HCT116 (cell line): ENCODE measurements at regions not wholly inside any gene's neighbourhood (a gene's known extent, or its start where the extent isn't known, plus 50 kb on each side); places are given as distances from the start of the nearest gene placed in this dataset.
"Not testable (repeated sequence)": the region's sequence is repeated elsewhere in the genome, so short reads cannot be mapped to it uniquely, and the experiment has no call there.

Experiments
- ATAC-seq: fragments of 200-7000 bp; cut with Tn5 transposase; 2 replicates; pipeline ENCODE4 v1.9.1; 2020; ENCODE audit warnings: mild to moderate bottlenecking, moderate library complexity
- BruUV-seq: library from RNA; stranded (reverse); fragments of 400-500 nt; replicated peaks from 2 replicates; lab custom pipeline; 2021; lab: Mats Ljungman, UMichigan
- CTCF ChIA-PET: fragments of 300-600 bp; sonication (Branson Sonifier 250); formaldehyde crosslinking; loops from one replicate; lab custom pipeline; 2021; ENCODE audit warnings: antibody characterized with exemption; lab: Charles Lee
- POLR2A ChIA-PET: fragments of 300-600, 350-600 bp; sonication (Branson Sonifier 250); formaldehyde crosslinking; loops from one replicate; lab custom pipeline; 2021; ENCODE audit warnings: antibody characterized with exemption; lab: Charles Lee
- RAD21 ChIA-PET, 2 experiments: fragments of 300-600 bp; sonication (Branson Sonifier 250); formaldehyde crosslinking; loops; one replicate each; lab custom pipeline; 2023; ENCODE audit warnings: low total read pairs in 2 of 2; ENCODE audit not compliant: uncharacterized antibody in 2 of 2, unreplicated experiment in 2 of 2, low non-redundant PET in 1 of 2; lab: Charles Lee
- DNase-seq: peaks from one replicate; pipeline ENCODE4 v3.0.0-alpha.2; 2010; ENCODE audit warnings: low read depth, low spot score
- H2AFZ ChIP-seq: fragments of 200-600 bp; shearing (Covaris generic), sonication (generic); 2 replicates; pipeline ENCODE4 v1.6.1; 2017; ENCODE audit warnings: low read depth, mixed run types, mixed read lengths, antibody characterized with exemption, low read length; ENCODE audit not compliant: poor library complexity, severe bottlenecking
- H3K27ac ChIP-seq: 2 replicates; pipeline ENCODE4 v1.5.1; 2012; ENCODE audit warnings: low read depth, low read length
- H3K27me3 ChIP-seq: fragments of 200-600 bp; sonication (generic); 2 replicates; pipeline ENCODE4 v1.6.1; 2016; ENCODE audit warnings: mixed run types, low read length, mixed read lengths; ENCODE audit not compliant: insufficient read depth
- H3K36me3 ChIP-seq, 2 experiments: fragments of 200-500 bp in 1 of 2; fragments of 200-600 bp in 1 of 2; sonication (Bioruptor generic) in 1 of 2; sonication (generic) in 1 of 2; 2 replicates each; pipeline versions ENCODE4 v1.5.1 to v1.6.1; 2014 to 2016; ENCODE audit warnings: low read length in 2 of 2, inconsistent platforms in 1 of 2, mixed read lengths in 1 of 2, mixed run types in 1 of 2; ENCODE audit not compliant: insufficient read depth in 2 of 2, control insufficient read depth in 1 of 2
- H3K4me1 ChIP-seq, 2 experiments: fragments of 200-600 bp in 1 of 2; sonication (generic) in 1 of 2; 2 replicates each; pipeline versions ENCODE4 v1.5.1 to v1.6.1; 2012 to 2017; ENCODE audit warnings: low read length in 2 of 2, inconsistent platforms in 1 of 2, mild to moderate bottlenecking in 1 of 2, mixed read lengths in 1 of 2, mixed run types in 1 of 2, moderate library complexity in 1 of 2; ENCODE audit not compliant: insufficient read depth in 2 of 2, control insufficient read depth in 1 of 2
- H3K4me2 ChIP-seq: fragments of 200-600 bp; sonication (generic); 2 replicates; pipeline ENCODE4 v1.6.1; 2017; ENCODE audit warnings: mixed run types, low read length, mixed read lengths
- H3K4me3 ChIP-seq, 2 experiments: fragments of 200-600 bp in 1 of 2; sonication (generic) in 1 of 2; replicated peaks in 1 of 2; 2 replicates each; pipeline ENCODE4 v1.5.1; 2011 to 2016; ENCODE audit warnings: low read length in 2 of 2, control low read depth in 1 of 2, low read depth in 1 of 2, mild to moderate bottlenecking in 1 of 2, mixed read lengths in 1 of 2, mixed run types in 1 of 2
- H3K79me2 ChIP-seq: fragments of 200-600 bp; sonication (generic); 2 replicates; pipeline ENCODE4 v1.6.1; 2017; ENCODE audit warnings: mild to moderate bottlenecking, mixed run types, low read length, moderate library complexity, mixed read lengths; ENCODE audit not compliant: insufficient read depth
- H3K9ac ChIP-seq: fragments of 200-600 bp; sonication (generic); 2 replicates; pipeline ENCODE4 v1.6.1; 2016; ENCODE audit warnings: low read length, mixed read lengths
- H3K9me2 ChIP-seq: fragments of 200-600 bp; sonication (generic), shearing (Covaris generic); 2 replicates; pipeline ENCODE4 v1.6.1; 2017; ENCODE audit warnings: mixed run types, mild to moderate bottlenecking, moderate library complexity; ENCODE audit not compliant: insufficient read depth
- H3K9me3 ChIP-seq, 2 experiments: fragments of 200-500 bp in 1 of 2; fragments of 200-600 bp in 1 of 2; sonication (Bioruptor generic) in 1 of 2; sonication (generic) in 1 of 2; 2 replicates each; pipeline ENCODE4 v1.6.1; 2014 to 2017; ENCODE audit warnings: low read length in 2 of 2, mixed read lengths in 2 of 2, inconsistent platforms in 1 of 2, low read depth in 1 of 2, mild to moderate bottlenecking in 1 of 2, mixed run types in 1 of 2, moderate library complexity in 1 of 2; ENCODE audit not compliant: control insufficient read depth in 1 of 2, insufficient read depth in 1 of 2
- H4K20me1 ChIP-seq: fragments of 200-600 bp; sonication (generic), shearing (Covaris generic); 2 replicates; pipeline ENCODE4 v1.6.1; 2017; ENCODE audit warnings: mixed run types, mild to moderate bottlenecking, moderate library complexity; ENCODE audit not compliant: insufficient read depth
- ATF3 ChIP-seq: IDR thresholded peaks from 2 replicates; pipeline ENCODE4 v1.6.1; 2012
- CBX3 ChIP-seq: IDR thresholded peaks from 2 replicates; pipeline ENCODE4 v1.6.1; 2012; ENCODE audit warnings: low read depth
- CEBPB ChIP-seq: IDR thresholded peaks from 2 replicates; pipeline ENCODE4 v1.6.1; 2012; ENCODE audit warnings: low read depth
- EGR1 ChIP-seq: IDR thresholded peaks from 2 replicates; pipeline ENCODE4 v1.6.1; 2012; ENCODE audit warnings: low read depth
- EZH2 ChIP-seq: fragments of 200-600 bp; sonication (generic); IDR thresholded peaks from 2 replicates; pipeline ENCODE4 v1.6.1; 2017; ENCODE audit warnings: antibody characterized with exemption, mixed run types
- MAX ChIP-seq: IDR thresholded peaks from 2 replicates; pipeline ENCODE4 v1.6.1; 2012
- POLR2A ChIP-seq: IDR thresholded peaks from 2 replicates; pipeline ENCODE4 v1.7.0; 2011; ENCODE audit warnings: borderline replicate concordance; ENCODE audit not compliant: insufficient read depth, insufficient read length; ENCODE audit errors: extremely low read depth
- POLR2AphosphoS5 ChIP-seq: IDR thresholded peaks from 2 replicates; pipeline ENCODE4 v1.6.1; 2011; ENCODE audit warnings: mild to moderate bottlenecking, low read depth, low read length, moderate library complexity
- SIN3A ChIP-seq: IDR thresholded peaks from 2 replicates; pipeline ENCODE4 v1.6.1; 2012; ENCODE audit warnings: low read depth
- SP1 ChIP-seq: IDR thresholded peaks from 2 replicates; pipeline ENCODE4 v1.6.1; 2012; ENCODE audit warnings: low read depth
- TCF7L2 ChIP-seq: IDR thresholded peaks from 2 replicates; pipeline ENCODE4 v1.7.0; 2011; ENCODE audit warnings: borderline replicate concordance, inconsistent platforms; ENCODE audit not compliant: insufficient read depth, insufficient read length; ENCODE audit errors: extremely low read depth
- ZFX ChIP-seq: fragments of 450-650 bp; IDR thresholded peaks from 2 replicates; pipeline ENCODE4 v1.6.1; 2017
- intact Hi-C: fragments of 100-400 bp; cut with micrococcal nuclease; formaldehyde crosslinking; loops from 2 replicates; pipeline ENCODE4 v1.10.0; 2022
- TF ChIP-seq, protein P1 (sequence below): IDR thresholded peaks from 2 replicates; pipeline ENCODE4 v1.6.1; 2012; ENCODE audit warnings: low read depth

GRCh38 chrX:23458957-23459356 is 124.3 kb downstream of the PTCHD1 start:
- H3K9me3 ChIP-seq, intact Hi-C loops, H4K20me1 ChIP-seq, H3K4me3 ChIP-seq, H3K9me2 ChIP-seq, CTCF ChIA-PET, H3K27me3 ChIP-seq, H3K27ac ChIP-seq, H2AFZ ChIP-seq, BruUV-seq, H3K79me2 ChIP-seq, DNase-seq, H3K4me2 ChIP-seq, H3K36me3 ChIP-seq, POLR2A ChIA-PET, RAD21 ChIA-PET, H3K9ac ChIP-seq, H3K4me1 ChIP-seq, ATAC-seq: not testable (repeated sequence)

DNA sequence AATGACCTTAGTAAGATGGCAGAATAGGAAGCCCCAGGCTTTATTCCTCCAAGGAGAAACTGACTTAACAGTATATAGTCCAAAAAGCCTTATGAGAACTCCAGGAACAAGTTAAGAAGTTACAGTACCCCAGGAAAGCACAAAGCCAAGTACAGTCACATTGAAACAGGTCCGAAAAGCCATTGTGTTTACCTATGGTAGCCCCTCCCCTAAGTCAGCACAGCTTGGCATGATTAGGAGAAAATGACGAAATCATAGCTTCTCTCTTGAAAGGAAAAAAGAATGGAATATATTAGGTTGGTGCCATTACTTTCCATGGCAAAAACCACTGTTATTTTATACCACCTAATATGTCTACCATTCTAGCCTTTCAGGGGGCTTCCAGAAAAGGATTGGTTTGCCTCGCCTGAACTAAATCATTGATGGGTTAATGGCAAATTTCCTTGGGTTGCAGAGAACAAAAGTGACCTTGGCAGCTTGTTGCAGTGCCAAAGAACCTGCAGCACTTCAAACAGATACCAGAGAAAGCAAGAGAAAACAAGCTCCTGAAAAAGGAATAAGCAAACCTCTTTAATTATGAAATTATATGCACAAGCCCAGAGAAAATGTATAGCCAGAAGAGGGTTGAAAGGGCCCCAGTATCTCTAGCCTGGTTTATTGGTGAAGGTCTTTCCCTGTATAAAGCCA is 130.6 kb downstream of the PTCHD1 start:
- no peaks in the 10 kb centered on the region for H3K9me2 ChIP-seq
- no peak overlapping the region for H2AFZ ChIP-seq
- intact Hi-C loops: no loop called here
- ChIA-PET POLR2A (no interaction called here), CTCF (no interaction called here), RAD21 (no interaction called here)
- no peaks in the 10 kb centered on the region for H4K20me1 ChIP-seq
- TF ChIP-seq ATF3 (no peak), SP1 (no peak), ZFX (no peak), POLR2AphosphoS5 (no peak), EZH2 (no peak), POLR2A (no peak), CEBPB (no peak), EGR1 (no peak), SIN3A (no peak), CBX3 (no peak), MAX (no peak), TCF7L2 (no peak)
- TF ChIP-seq, protein P1, sequence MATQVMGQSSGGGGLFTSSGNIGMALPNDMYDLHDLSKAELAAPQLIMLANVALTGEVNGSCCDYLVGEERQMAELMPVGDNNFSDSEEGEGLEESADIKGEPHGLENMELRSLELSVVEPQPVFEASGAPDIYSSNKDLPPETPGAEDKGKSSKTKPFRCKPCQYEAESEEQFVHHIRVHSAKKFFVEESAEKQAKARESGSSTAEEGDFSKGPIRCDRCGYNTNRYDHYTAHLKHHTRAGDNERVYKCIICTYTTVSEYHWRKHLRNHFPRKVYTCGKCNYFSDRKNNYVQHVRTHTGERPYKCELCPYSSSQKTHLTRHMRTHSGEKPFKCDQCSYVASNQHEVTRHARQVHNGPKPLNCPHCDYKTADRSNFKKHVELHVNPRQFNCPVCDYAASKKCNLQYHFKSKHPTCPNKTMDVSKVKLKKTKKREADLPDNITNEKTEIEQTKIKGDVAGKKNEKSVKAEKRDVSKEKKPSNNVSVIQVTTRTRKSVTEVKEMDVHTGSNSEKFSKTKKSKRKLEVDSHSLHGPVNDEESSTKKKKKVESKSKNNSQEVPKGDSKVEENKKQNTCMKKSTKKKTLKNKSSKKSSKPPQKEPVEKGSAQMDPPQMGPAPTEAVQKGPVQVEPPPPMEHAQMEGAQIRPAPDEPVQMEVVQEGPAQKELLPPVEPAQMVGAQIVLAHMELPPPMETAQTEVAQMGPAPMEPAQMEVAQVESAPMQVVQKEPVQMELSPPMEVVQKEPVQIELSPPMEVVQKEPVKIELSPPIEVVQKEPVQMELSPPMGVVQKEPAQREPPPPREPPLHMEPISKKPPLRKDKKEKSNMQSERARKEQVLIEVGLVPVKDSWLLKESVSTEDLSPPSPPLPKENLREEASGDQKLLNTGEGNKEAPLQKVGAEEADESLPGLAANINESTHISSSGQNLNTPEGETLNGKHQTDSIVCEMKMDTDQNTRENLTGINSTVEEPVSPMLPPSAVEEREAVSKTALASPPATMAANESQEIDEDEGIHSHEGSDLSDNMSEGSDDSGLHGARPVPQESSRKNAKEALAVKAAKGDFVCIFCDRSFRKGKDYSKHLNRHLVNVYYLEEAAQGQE: no peak
- H3K4me3 ChIP-seq: no peak overlapping the region
- no peaks in the 10 kb centered on the region for H3K36me3 ChIP-seq
- BruUV-seq: no TSS peak
- H3K27ac ChIP-seq: no peak overlapping the region
- no peak for ATAC-seq
- no peaks in the 10 kb centered on the region for H3K27me3 ChIP-seq
- no peaks in the 10 kb centered on the region for H3K4me1 ChIP-seq
- H3K9me3 ChIP-seq: no peaks in the 10 kb centered on the region
- no peak overlapping the region for H3K4me2 ChIP-seq
- DNase-seq: no peak
- H3K9ac ChIP-seq: no peak overlapping the region
- H3K79me2 ChIP-seq: no peaks in the 10 kb centered on the region
